ENCODE measurements at regions not wholly inside any gene's neighbourhood (a gene's known extent, or its start where the extent isn't known, plus 50 kb on each side); places are given as distances from the start of the nearest gene placed in this dataset.

- TF ChIP-seq ZNF121 (CRISPR knock-in tag; IDR thresholded peaks at IDR 0.05) (no peak), PRDM15 (CRISPR knock-in tag; IDR thresholded peaks at IDR 0.05) (no peak), EMX1 (CRISPR knock-in tag; IDR thresholded peaks at IDR 0.05) (no peak), ZNF425 (CRISPR knock-in tag; conservative IDR thresholded peaks at IDR 0.05) (no peak), AFF4 (CRISPR knock-in tag; IDR thresholded peaks at IDR 0.05; ENCODE audit: borderline replicate concordance) (no peak), NFYB (CRISPR knock-in tag; conservative IDR thresholded peaks at IDR 0.05; ENCODE audit: low read depth) (no peak), ZNF219 (CRISPR knock-in tag; IDR thresholded peaks at IDR 0.05; ENCODE audit: borderline replicate concordance) (no peak), NFATC4 (CRISPR knock-in tag; IDR thresholded peaks at IDR 0.05) (no peak)
- ChIA-PET CTCF (interaction anchor here (2.1 kb wide), 1 partner anchor 76 kb away, joined by 6 read pairs; no protein-coding TSS in a partner anchor), POLR2A (no interaction called here)
- no peaks in the 10 kb centered on the region for H3K9me3 Mint-ChIP-seq
- no peaks in the 10 kb centered on the region for H3K36me3 Mint-ChIP-seq
- H3K27me3 Mint-ChIP-seq (ENCODE audit: low read depth), result peaks cover 3% of the 10 kb centered on the region
- no peak for DNase-seq (ENCODE audit: low spot score)
- peaks cover 26% of the 10 kb centered on the region for H3K4me1 Mint-ChIP-seq
- no peak overlapping the region for H3K4me3 Mint-ChIP-seq
- H3K27ac Mint-ChIP-seq, result no peak overlapping the region
- ATAC-seq, result no peak
Observed at GRCh38 chr1:14511166-14511680, 87.3 kb upstream of the KAZN start.

GRCh38 chr1:14511796-14512585, 86.5 kb upstream of the KAZN start:
- no peak overlapping the region for H3K27ac Mint-ChIP-seq
- no peak overlapping the region for H3K4me3 Mint-ChIP-seq
- CTCF ChIA-PET, result interaction anchor here (2.1 kb wide), 1 partner anchor 77 kb away, joined by 6 read pairs; no protein-coding TSS in a partner anchor
- no peaks in the 10 kb centered on the region for H3K36me3 Mint-ChIP-seq
- H3K4me1 Mint-ChIP-seq, result peaks cover 22% of the 10 kb centered on the region
- H3K9me3 Mint-ChIP-seq, result no peaks in the 10 kb centered on the region
- DNase-seq (ENCODE audit: low spot score), result no peak
- peaks cover 7% of the 10 kb centered on the region for H3K27me3 Mint-ChIP-seq (ENCODE audit: low read depth)
- no peak for ATAC-seq
- POLR2A ChIA-PET, result no interaction called here
- no peak for TF ChIP-seq NFE2L1 (CRISPR knock-in tag; IDR thresholded peaks at IDR 0.05)
- no peak for TF ChIP-seq ZNF416 (CRISPR knock-in tag; IDR thresholded peaks at IDR 0.05)
- no peak for TF ChIP-seq ZNF263 (CRISPR knock-in tag; IDR thresholded peaks at IDR 0.05; ENCODE audit: low read depth)
- no peak for TF ChIP-seq CDX4 (CRISPR knock-in tag; IDR thresholded peaks at IDR 0.05; ENCODE audit: borderline replicate concordance)
- no peak for TF ChIP-seq ZNF281 (CRISPR knock-in tag; IDR thresholded peaks at IDR 0.05)
- TF ChIP-seq MYBL2 (CRISPR knock-in tag; IDR thresholded peaks at IDR 0.05), result no peak
- no peak for TF ChIP-seq GTF2I (CRISPR knock-in tag; conservative IDR thresholded peaks at IDR 0.05)
- no peak for TF ChIP-seq ZNF396 (CRISPR knock-in tag; IDR thresholded peaks at IDR 0.05; ENCODE audit: borderline replicate concordance)
- TF ChIP-seq ATF6 (CRISPR knock-in tag; IDR thresholded peaks at IDR 0.05), result no peak
